Fibroblast of the conjunctiva (primary cell): ENCODE measurements at regions not wholly inside any gene's neighbourhood (a gene's known extent, or its start where the extent isn't known, plus 50 kb on each side); places are given as distances from the start of the nearest gene placed in this dataset.
"Not testable (repeated sequence)": the region's sequence is repeated elsewhere in the genome, so short reads cannot be mapped to it uniquely, and the experiment has no call there.

Source experiments
- DNase-seq: peaks from one replicate; pipeline ENCODE4 v3.0.0-alpha.2; 2010; ENCODE audit warnings: low read depth

DNA sequence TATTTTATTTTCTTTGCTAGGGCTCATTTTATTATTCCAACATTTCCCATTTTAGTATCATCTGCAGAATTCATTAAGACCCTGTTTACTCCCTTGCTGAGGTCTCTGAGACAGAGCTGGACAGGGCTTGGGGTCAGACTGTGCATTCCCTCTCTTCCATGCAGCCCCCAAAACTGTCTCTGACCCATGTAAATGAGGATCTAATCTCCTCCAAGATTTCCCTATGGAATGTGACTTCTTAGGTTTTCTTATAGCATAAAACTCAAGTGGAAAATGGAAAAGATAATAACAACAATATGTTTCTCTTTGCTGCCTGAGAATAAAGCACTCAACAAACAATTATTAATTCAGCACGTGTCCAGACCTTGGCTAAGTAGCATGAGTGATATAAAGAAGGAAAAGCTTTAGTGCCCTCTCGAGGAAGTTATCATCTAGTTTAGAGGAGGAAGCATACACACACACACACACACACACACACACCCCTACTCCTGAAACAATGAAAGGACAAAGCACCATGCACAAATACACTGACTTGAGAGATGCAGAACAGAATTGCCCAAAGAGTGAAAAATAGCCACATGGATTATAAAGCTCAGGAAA is 815.5 kb downstream of the BCKDHB start:
- DNase-seq: no peak

DNA sequence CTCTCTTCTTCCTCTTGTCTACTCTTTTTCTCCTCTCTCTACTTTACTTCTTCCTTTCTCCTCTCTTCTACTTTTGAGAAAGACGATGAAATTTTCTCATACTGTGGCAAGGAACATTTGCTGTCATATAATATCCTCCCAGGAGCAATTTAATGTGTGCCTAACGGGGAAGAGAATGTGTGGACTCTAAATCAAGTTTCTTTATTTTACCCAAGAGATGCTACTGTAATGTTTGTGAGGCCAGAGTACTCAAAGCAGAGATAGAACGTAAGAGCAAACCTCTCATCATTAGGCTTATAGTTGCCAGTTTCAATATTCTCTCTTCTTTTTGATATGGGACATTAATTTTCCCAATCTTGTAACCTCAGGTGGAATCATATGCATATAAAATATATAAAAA is 801.4 kb downstream of the BCKDHB start:
- no peak for DNase-seq

DNA sequence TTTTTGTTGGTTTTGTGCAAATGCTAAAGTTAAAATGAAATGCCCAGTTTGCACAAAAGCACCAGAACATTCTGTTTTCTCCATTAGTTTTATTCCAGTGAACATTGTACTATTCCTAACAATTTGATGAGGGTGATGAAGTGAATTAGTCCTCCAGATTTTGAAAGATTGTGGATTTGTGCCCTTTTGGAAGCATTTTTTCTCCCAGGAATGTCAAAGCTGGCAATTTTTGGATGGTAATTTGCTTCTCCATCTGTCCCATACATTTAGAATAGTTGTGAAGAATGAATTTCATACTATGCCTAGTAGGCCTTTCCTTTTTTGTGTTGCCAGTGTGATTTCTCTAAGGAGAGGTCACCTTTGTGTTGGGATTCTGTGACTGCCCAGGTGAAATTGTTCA is 797.2 kb downstream of the BCKDHB start:
- DNase-seq: no peak

DNA sequence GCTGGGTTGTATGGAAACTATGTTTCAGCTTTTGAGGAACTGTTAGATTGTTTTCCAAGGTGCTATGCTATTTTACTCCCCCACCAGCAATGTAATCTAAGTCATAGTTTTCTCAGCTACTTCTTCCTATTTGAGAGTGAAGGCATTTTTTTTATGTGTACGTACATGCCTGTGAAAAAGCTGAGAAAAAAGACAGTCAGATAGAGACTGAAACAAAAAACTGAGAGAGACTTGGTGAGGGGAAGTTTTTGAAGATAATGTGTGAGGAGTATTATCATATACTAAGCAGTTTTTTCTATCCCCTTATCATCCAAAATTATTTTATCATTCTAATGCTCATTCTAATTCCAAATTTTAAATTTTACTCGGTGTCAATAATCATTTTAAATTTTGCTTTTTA is 780.0 kb downstream of the BCKDHB start:
- DNase-seq: no peak

DNA sequence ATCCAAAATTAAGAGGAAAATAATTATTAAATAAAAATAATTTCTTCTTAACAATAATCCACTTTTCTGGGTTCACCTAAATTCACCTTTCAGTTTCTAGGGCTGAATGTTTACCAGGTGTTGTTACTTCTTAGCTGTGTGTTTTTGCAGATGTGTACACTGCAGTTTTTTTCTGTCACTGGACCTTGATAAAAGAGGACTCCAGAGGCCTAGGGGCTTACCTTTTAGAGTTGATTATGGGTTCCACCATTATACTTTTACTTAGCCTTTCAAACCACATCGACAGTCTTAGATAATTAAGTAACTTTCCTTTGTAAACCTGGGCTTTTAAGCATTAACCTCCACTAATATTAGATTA is 766.5 kb downstream of the BCKDHB start:
- no peak for DNase-seq

DNA sequence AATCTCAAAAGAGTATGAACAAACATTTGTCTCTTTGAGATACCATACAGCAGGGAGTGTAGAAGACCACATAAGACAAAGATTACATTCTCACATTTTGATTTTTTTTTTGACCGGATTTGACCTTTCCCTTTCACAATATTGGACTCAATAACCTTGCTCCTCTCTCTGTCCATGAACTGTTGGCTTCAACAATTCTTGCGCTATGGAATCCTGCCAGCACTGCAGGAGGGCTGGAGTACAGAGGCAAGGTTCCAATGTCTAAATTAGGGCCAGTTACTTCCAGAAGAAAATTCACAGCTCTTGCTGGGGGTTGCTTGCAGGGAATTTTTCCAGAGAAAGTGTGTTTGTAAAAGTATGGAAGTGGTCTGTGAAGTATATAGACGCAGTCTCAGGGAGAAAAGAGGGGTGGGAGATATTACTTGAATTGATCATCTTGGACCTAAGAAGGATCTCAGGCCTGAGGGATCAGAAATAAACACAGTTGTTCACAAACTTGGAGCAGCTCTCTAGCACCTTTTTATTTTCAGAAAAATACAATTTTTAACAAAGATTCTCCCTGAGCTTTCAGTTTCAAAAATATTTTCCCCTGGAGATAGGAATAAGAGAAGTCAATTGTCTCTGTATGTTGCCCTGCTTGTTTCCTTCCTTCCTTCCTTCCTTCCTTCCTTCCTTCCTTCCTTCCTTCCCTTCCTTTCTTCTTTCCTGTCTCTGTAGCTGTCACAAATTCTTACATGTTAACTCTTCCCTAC is 765.9 kb downstream of the BCKDHB start:
- peak; percentile 33 for DNase-seq

DNA sequence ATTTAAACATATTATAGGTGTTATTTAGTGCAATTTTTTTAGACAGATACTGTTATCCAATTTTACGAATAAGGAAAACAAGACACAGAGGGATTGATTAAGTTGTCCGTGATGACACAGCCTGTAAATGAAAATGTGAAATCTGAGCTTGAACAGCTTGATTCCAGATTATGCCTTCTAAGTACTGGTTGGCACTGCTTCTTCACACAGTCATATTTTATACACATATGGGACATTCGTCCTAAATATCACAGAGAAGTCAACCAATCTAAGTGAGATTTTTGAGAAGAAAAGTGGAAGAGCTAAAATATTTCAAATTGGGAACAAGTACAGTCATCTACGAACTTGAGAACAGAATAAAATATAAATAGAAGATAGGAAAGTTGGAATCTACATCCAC is 756.3 kb downstream of the BCKDHB start:
- no peak for DNase-seq

DNA sequence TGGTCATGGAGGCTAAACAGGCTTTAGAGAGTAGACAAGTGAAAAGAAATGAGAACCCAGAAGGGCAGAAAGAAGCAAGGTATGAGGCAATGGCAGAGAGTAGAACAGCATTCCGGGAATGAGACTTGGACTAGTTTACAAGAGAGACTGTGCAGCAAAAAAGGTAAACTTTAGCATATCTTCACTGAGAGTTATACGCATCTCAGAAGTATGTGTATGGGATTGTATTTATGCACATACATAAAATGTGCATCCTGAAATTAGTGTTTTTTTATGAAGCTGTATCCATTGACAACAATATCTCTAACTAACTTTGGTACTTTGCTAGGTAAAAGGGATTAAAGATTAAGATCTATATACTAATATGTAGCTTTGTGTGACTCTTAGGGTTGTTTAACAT is 753.6 kb downstream of the BCKDHB start:
- no peak for DNase-seq

DNA sequence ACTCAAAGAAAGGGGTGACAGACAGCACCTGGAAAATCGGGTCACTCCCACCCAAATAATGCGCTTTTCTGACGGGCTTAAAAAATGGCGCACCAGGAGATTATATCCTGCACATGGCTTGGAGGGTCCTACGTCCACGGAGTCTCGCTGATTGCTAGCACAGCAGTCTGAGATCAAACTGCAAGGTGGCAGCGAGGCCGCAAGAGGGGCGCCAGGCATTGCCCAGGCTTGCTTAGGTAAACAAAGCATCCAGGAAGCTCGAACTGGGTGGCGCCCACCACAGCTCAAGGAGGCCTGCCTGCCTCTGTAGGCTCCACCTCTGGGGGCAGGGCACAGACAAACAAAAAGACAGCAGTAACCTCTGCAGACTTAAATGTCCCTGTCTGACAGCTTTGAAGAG is 741.5 kb downstream of the BCKDHB start:
- DNase-seq: not testable (repeated sequence)

DNA sequence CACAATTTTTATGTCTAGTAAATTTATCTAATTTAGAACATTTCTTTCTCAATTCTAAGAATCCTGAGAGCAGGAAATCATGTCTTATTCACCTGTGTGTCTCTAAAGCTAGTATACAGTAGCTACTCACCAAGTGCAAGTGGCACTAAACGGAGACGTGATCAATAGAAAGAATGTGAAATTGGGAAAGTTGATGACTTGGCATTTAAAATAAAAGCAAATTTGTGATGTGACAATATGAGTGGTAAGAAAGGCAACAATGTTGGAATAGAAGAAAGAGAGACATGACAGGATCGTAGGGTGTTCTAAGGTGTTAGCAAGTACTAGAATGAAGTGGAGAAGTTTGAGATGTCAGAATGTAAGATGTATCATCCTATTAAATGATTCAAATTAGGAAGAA is 725.9 kb downstream of the BCKDHB start:
- DNase-seq: no peak

DNA sequence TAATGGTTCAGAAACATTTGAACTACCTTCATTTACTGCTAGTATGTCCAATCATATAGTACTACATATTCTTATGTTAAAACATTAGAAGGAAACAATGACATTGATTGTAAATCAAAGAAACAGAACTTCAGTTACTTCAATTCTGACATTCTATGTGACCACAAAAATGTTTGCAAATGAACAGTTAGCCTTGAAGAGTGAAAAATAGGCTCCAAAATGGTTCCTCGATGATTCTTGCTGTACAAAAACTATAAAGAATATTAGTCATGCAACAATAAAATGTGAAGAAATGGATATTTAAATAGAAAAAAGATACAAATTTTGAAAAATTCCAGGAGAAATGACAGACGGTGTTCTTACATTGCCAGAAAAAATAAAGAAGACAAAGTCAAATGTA is 686.9 kb downstream of the BCKDHB start:
- no peak for DNase-seq

DNA sequence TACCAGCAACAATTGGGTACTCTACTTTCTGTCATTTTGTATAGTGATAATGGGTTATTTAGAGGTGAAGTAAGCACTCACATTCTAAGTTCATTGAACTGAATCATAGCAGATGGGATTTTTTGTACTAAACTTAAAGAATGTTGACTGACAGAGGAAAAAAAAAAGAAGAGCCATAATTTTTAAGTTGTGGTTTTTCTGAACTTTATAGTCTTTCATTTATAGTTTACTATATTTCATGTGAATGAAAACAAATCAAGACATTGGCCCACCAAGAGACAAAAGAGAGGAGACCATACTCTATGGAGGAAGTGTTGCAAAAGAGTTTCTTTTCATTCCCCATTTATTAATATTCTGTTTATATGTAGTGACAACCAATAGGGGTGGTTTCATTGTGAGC is 685.7 kb downstream of the BCKDHB start:
- no peak for DNase-seq

DNA sequence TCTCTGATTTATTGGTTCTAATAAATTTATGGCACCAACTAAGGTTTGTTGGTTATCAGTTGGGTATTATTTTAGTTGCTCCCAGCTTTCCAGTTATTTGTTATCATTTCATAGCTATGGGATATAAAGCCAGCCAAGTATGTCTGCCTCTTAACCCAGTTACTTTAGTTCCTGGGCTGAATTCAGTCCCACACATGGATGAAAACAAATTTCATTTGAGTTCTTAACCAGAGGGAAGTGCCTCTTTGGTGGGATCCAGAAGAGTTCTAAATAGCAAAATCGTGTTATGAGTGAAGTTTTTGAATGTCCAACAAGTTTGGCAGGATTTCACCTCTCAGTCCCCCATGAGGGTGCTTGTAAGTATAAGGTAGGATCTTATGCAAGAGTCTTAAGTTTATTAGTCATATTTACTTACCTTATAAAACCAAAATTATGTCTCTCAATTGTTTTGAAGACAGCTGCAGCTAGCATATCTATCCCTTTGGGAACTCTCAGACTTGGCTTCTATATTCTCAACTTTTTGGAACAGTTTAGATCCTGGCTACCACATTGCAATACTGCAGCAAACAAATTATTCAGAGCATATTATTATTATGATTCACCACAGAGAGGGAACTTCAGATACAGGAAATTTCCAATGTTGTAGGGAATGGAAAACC is 683.6 kb downstream of the BCKDHB start:
- peak; percentile 42 for DNase-seq

DNA sequence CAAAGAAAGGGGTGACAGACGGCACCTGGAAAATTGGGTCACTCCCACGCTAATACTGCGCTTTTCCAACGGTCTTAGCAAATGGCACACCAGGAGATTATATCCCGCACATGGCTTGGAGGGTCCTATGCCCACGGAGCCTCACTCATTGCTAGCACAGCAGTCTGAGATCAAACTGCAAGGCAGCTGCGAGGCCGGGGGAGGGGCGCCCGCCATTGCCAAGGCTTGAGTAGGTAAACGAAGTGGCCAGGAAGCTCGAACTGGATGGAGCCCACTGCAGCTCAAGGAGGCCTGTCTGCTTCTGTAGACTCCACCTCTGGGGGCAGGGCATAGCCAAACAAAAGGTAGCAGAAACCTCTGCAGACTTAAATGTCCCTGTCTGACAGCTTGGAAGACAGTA is 676.8 kb downstream of the BCKDHB start:
- DNase-seq: not testable (repeated sequence)

DNA sequence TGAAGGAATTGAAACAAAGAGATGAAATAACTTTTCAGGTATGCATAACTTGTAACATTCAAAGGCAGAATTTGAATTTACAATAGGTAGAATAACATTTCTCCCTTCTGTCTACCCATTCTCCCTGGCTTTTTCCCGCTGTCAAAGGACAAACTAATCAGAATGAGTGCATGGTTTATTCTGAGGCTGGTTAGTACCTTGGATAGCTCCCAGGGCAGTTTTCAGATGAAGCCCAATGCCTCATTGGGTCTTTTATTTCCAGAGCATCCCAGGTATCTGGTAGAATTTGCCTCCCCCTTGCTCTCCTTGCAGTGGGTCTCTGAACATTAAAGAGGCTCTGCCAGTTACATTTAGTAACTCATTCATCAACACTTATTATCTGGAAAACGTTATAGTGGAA is 665.5 kb downstream of the BCKDHB start:
- no peak for DNase-seq

DNA sequence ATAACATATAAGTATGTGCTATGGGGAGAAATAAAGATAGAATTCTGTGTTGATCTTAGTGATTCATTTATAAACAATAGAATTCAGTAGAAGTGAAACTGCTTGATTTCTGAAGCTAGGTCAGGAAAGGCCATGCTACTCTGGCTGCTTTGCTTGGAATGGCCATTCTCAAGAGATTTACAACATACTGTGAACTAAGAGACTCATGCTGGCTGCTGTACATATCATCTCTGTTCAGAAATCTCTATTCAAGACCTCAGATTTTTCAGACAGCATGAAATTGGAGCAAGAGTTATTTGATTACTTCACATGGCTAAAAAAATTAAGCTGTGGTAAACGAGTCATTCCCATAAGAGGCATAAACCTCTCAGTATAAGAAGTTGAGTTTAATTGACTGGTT is 662.6 kb downstream of the BCKDHB start:
- DNase-seq: peak; percentile 77

DNA sequence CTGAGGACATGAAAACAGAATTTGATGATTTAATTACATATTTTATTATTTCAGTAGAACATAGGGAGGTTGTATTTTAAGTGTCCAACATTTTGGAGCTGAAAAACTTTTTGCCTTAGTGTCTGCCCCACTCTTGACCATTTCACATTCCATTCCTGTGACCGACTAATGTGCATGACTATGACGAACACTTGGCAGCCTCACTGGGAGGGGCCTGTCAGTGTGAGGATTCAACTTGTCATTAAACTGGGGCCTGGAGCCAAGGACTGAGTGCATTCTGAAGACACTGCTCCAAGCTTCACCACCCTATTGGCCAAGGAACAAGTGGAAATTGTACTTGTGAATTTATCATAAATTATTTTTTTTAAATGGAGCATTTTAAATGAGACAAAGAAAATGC is 661.3 kb downstream of the BCKDHB start:
- DNase-seq: peak; percentile 50

DNA sequence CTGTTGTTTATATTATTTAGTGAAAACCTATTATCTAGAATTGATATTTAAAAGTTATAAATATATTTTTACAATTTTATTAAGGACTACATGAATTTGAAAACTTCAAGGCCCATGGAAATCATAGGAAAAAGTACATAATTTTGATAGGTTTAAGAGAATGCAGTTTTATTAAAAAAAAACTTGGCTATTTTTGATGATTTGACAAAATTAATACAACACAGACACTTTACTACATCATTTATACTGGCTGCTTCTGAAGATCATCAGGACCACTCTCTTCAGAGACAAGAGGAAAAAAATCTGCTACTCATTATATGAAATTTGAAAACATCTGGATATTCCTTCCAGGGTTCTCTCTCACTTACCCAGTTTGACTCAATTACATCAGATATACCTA is 637.7 kb downstream of the BCKDHB start:
- no peak for DNase-seq

DNA sequence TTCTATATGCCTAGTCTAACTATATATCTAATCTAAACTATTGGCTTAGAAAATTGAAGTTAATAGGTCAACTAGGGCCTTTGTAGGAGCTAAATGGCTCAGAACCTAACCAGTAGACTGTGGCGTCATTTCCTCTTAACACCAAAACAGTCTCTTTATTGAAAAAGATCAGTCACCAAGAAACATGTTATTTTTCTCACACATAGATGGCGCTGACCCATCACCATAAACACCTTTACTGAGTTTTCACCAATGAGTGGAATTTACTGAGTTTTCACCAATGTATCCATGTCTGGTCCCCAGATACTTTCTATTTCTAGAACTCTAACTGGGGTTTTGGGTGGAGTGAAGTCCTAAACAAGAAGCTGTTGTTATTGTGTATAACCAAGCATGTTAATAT is 636.0 kb downstream of the BCKDHB start:
- DNase-seq: peak; percentile 43

DNA sequence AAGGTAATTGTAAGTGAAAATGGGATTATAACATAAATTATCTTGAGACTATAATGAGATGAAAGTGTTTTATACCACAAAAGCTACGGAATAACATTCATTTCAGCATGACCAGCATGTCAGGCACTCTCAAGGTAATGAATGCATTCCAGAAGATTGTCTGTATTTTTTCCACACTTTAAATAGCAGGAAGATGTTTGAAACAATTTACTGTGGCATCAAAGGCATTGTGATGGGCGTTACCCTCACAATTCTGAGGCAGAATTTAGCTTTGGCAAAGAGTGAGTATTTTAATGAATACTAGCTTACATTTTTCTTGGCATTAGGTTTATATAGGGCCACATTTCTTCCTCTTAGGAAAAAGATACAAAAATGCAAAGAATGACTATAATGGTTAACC is 627.2 kb downstream of the BCKDHB start:
- DNase-seq: no peak

DNA sequence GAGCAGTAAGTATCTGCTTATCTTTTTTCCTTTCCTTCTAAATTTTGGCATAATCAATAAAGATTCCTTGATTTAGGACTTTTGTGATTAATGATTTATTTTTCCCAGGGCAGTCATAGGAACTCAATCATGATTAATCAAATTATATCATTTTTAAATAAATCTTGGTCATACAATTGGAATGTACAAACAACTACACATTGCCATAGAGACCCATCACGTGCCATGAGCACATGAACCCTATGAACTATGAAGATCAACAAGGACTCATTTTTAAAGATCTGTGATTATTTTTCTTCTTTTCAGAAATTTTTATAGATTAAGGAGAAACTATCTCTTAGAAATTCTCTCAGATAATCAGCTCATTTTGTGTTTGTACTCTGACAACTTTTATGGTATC is 622.4 kb downstream of the BCKDHB start:
- no peak for DNase-seq

DNA sequence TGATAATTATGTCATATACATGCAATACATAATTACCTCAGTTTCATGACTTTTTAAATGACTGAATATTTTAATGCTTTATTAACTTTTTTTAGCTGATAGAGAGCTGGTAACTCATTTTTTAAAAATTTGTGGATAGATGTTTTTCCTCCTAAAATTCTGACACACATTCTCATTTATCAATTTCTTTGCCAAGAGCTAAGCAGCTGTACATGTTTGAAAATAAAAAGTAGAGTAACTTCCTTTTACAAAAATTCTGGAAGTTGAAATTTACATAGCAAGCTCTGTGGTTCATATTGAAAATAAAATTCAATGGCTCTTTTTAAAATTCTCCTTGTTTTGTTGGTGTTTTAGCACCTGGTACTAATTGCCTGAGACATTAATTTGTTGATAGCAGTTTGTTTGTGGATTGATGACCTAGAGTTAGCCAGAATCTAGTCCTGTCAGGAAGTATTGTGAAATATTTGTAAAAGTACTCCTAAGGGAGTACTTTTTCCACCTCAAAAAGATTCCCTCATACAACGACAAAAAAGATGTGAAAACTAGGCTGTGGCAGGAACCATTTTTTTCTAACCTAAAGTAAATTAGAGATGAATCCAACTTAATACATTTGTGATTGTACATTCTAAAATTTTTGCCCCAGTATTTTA is 621.8 kb downstream of the BCKDHB start:
- no peak for DNase-seq
